ENCODE measurements at regions not wholly inside any gene's neighbourhood (a gene's known extent, or its start where the extent isn't known, plus 50 kb on each side); places are given as distances from the start of the nearest gene placed in this dataset.
"Not testable (repeated sequence)": the region's sequence is repeated elsewhere in the genome, so short reads cannot be mapped to it uniquely, and the experiment has no call there.

GRCh38 chr5:97936231-97936630 lies 753.2 kb upstream of the RIOK2 start:
- DNase-seq (ENCODE audit: low read depth): no peak

GRCh38 chr5:97937846-97938245 lies 754.8 kb upstream of the RIOK2 start:
- no peak for DNase-seq (ENCODE audit: low read depth)

- DNase-seq (ENCODE audit: low read depth): no peak
Observed at GRCh38 chr5:97943036-97943435, 760.0 kb upstream of the RIOK2 start.

DNA sequence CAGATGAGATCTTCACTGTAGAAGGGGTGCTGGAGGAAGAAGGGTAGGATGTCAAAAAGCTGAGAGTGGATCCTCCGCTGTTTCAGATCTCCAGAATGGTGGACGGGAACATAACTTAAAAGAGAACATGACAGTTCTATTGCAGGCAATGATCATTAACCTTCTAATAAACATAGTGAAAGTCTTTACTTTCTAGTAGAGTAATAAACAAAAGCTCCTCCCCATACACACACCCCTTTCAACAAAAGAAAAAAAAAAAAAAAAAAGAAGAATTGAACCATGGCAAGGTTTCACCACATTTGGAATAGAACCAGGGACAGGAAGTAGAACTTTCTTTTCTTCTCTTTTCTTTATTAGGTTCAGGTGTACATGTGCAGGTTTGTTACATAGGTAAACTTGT lies 768.1 kb upstream of the RIOK2 start:
- no peak for DNase-seq (ENCODE audit: low read depth)

GRCh38 chr5:97955450-97955849 lies 772.4 kb upstream of the RIOK2 start:
- DNase-seq (ENCODE audit: low read depth): no peak

GRCh38 chr5:97967292-97967691 lies 784.2 kb upstream of the RIOK2 start:
- no peak for DNase-seq (ENCODE audit: low read depth)

DNA sequence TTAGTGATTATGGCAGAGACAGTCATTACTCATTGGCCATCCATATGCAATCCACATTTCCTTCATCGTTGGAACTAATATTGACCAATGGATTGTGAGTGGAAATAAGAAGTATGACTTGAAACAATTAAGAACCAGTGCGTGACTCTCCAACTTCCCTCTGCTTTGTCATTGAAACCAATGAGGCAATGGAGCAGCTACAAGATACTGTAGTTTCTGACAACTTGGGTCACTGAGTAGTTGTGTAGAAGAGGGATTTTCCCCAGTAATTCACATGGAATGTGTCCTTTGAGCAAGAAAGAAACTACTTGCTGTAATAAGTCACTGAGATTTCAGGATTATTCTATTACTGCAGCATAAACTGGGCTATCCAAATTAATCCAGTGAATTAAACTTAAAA lies 785.3 kb upstream of the RIOK2 start:
- no peak for DNase-seq (ENCODE audit: low read depth)

DNA sequence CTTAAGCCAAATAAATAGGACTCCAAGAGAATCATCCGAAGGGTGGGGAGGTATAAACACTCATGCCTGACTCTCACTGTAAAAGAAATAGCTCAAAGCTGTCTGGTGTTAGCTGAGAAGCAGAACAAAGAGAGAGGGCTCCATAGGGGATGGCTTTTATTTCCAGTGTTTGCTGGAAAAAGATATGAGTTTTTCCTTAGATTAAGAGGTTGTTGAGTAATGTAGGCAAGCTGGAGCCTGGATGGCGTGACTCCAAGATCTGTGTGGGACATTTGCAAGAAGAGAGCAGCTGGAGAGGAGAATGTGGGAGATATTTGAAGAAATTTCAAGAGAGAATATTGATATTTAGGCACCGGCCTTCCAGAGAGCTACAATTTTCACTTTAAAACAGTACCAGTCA lies 793.7 kb upstream of the RGMB start:
- no peak for DNase-seq (ENCODE audit: low read depth)

DNA sequence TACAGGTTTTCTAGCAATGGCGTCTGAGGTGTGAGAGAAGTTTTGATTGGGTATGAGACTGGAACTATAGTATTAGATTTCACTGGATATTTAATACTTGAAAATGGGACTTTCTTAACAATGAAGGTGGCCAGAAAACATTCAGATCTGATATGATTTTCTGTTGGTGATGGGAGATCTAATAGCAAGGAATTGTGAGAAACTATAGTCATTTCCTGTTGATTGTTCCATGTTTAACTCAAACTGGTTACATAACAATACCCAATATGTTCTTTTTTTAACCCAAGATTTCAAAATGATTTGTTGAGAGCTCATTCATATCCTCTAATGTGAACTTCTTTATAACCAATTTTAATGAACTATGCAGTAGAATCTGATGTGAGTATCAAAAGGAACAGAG lies 793.2 kb upstream of the RGMB start:
- no peak for DNase-seq (ENCODE audit: low read depth)

DNA sequence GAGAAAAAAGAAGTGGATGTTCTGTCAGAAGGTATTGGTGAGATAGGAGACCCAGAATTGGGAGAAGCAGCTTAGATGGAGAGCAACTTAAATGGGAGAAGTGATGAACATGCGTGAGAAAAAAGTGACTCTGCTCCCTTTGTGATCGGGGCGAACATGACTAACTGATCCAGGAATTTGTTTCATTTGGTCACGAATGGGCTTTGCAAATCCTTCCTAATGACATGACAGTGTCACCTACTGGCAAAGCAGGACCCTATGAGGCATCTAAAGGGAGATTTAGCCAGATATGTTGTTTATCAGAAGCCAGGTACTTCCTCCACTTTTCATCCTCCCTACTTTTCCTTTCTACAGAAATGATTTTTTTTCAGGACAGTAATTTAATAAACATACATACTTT lies 787.4 kb upstream of the RGMB start:
- DNase-seq (ENCODE audit: low read depth): peak; percentile 46

GRCh38 chr5:97991236-97991635 lies 782.2 kb upstream of the RGMB start:
- no peak for DNase-seq (ENCODE audit: low read depth)

GRCh38 chr5:97998941-97999340 lies 774.5 kb upstream of the RGMB start:
- DNase-seq (ENCODE audit: low read depth): no peak

GRCh38 chr5:98004463-98004862 lies 769.0 kb upstream of the RGMB start:
- no peak for DNase-seq (ENCODE audit: low read depth)

GRCh38 chr5:98016771-98017170 lies 756.7 kb upstream of the RGMB start:
- no peak for DNase-seq (ENCODE audit: low read depth)

GRCh38 chr5:98030273-98030672 lies 743.2 kb upstream of the RGMB start:
- DNase-seq (ENCODE audit: low read depth): not testable (repeated sequence)

GRCh38 chr5:98031036-98031435 lies 742.4 kb upstream of the RGMB start:
- not testable (repeated sequence) for DNase-seq (ENCODE audit: low read depth)

DNA sequence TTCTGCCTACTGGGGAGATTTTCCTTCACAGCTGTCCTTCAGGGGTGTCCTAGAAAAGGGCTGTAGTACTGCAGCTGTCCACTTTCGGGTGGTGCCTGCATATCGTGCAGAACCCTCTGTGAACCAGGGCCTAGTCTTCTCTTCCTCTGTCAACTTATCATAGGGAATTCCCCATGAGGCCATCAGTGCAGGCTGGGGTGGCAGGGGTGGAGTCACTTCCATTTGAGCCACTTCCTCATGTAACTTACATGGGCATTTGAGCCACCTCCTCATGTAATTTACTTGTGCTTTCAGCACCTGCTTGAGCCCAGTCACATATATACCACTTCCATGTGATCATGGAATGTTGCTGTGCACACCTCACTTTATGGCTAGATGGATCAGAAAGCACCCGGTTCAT lies 742.0 kb upstream of the RGMB start:
- DNase-seq (ENCODE audit: low read depth): no peak

GRCh38 chr5:98031926-98032325 lies 741.5 kb upstream of the RGMB start:
- peak; percentile 15 for DNase-seq (ENCODE audit: low read depth)

DNA sequence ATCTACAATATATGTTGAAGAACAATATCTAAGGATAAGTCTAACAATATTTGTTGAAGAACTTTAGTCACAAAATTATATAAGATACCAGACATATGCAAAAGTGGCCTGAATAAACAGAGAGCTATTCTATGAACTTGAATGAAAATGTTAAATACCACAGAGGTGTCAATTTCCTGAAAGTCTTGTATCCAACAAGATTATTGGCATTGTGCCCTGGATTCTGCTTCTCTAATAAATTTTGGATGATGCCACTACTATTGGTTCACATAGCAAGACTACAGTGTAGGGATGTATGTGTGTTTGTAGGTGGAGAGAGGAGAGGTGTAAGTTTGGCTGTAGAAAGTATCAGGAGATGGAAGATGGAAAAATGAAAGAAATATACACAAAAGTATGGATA lies 731.8 kb upstream of the RGMB start:
- DNase-seq (ENCODE audit: low read depth): no peak

DNA sequence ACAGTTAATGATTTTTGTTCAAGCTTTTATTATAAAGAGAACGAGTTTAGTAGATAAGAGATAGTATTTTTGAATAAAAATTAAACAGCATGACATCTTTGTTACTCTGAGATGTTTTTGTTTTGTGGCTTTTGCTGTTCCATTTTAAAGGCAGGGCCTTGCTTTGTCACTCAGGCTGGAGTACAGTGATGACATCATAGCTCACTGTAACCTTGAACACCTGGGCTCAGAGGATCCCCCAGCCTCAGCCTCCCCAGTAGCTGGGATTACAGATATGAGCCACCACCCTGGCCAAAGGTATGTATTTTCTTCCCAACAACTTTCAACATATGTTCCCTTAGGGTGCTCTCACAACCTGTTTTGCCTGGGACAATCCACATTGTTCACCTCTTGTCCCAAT lies 730.9 kb upstream of the RGMB start:
- DNase-seq (ENCODE audit: low read depth): no peak

DNA sequence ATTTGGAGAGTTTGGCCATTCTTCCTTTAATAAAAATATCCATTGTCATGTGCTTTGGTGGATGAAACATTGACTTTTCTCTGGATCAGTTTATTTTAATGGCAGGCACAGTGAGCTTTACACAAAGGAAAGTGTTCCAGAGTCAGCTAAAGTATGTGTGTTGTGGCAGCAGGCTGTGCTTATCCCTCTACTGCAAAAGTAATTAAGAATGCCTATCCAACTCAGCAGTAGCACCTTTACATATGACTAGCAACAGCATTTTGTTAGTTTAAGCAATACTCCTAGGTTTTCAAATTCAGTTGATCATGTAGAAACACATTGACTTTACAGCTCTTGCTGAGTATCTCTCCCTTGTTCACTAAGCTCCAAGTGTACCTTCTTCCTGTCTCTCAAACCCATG lies 730.5 kb upstream of the RGMB start:
- DNase-seq (ENCODE audit: low read depth): no peak

- DNase-seq (ENCODE audit: low read depth): no peak
Observed at GRCh38 chr5:98050583-98050982, 722.9 kb upstream of the RGMB start.

DNA sequence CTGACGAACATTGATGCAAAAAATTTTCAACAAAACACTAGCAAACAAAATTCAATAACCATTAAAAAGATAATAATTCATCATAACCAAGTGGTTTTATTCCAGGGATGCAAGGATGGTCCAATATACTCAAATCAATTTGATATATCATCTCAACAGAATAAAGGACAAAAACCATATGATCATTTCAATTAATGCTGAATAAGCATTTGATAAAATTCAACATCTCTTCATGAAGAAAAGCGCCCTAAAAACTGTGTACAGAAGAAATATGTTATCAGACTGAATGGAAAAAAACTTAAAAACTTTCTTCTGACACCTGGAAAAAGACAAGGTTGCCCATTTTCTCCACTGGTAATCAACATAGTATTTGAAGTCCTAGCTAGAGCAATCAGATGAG lies 720.3 kb upstream of the RGMB start:
- no peak for DNase-seq (ENCODE audit: low read depth)

DNA sequence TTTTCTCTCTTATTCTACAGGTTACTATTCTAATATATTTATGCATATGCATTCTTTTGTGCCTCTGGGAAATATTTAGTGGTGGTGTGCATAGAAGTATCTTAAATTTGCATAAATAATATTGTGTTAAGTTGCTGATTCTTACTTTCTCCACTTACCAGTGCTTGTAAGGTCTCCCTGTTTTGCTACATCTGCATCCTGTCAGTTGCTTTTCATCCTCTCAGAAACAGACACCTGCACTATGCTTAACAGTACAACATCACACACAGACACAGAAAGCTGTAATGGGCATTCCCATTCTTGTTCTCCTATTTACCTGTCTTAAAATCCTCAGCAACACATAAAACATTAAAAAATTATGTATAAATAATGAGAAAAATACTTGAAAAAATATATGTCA lies 713.3 kb upstream of the RGMB start:
- DNase-seq (ENCODE audit: low read depth): no peak

GRCh38 chr5:98064118-98064685 lies 709.3 kb upstream of the RGMB start:
- DNase-seq (ENCODE audit: low read depth): no peak

Measured in GM04504 (cell line).